Stimulated activated CD8-positive, alpha-beta memory T cell treated with anti-CD3 and anti-CD28 coated beads, Interleukin-15, amount 100 ng/mL, for 4 hours (primary cell): ENCODE measurements at regions not wholly inside any gene's neighbourhood (a gene's known extent, or its start where the extent isn't known, plus 50 kb on each side); places are given as distances from the start of the nearest gene placed in this dataset.

Experiments
- DNase-seq, 2 donors: peaks; one replicate each; pipeline ENCODE4 v3.0.0-alpha.2; 2020; ENCODE audit warnings: low read depth in 2 of 2

- DNase-seq = no peak
Measured at GRCh38 chr2:7812231-7812995, 869.4 kb upstream of the ID2 start.

GRCh38 chr2:7813541-7814292, 868.1 kb upstream of the ID2 start:
- no peak for DNase-seq

- DNase-seq = no peak
Measured at GRCh38 chr2:7815726-7816125, 866.1 kb upstream of the ID2 start.

- DNase-seq = no peak
Measured at GRCh38 chr2:7816233-7816632, 865.6 kb upstream of the ID2 start.

GRCh38 chr2:7816944-7817343, 864.9 kb upstream of the ID2 start:
- no peak for DNase-seq

DNA sequence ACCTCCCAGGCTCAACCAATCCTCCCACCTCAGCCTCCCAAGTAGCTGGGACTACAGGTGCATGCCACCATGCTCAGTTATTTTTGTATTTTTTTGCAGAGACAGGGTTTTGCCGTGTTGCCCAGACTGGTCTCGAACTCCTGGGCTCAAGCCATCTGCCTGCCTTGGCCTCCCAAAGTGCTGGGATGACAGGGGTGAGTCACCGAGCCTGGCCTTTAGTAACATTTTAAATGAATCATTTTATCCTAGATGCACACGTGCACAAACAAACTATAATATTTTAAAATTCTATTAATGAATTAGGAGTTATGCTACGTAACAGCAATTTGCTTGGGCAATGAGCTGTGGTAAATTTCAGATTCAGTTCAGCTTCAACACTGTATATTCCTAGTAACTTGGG, 862.5 kb upstream of the ID2 start:
- no peak for DNase-seq

DNA sequence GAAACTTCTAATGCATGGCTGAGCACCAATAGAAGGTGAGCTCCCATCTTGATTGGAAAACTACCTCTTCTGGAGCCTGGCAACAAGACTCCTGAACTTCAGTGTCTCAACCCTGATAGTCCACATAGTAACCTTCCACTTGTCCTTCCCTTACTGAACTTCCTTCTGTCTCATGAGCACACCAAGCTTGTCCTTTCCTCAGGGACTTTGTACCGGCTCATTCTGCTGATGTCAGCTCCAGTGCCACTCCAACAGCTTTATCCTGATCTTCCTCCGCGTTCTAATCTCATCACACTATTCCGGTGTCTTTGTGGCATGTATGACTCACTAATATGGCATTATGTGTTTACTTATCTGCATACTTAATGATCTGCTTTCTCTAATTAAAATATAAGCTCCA, 862.0 kb upstream of the ID2 start:
- no peak for DNase-seq

DNA sequence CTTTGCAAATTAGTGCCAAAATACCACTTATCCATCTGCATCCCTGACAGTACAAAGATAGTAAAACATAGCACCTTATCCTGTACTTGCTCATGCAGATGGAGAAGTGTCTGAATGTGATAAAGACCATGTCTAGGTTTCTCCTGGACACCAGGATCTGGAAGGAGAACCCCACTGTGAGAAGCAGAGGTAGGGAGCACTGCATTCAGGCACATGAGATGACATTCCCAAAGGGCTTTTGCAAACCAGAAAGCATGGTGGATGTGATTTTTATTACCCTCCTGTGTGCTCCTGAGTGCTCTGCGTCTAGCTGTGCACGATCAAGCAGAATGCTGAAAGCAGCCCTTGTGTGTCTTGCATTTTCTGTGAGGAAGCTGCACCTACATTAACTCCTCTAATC, 857.6 kb upstream of the ID2 start:
- DNase-seq = no peak

GRCh38 chr2:7825591-7826312, 856.1 kb upstream of the ID2 start:
- DNase-seq = no peak

- no peak for DNase-seq
Measured at GRCh38 chr2:7826656-7827055, 855.2 kb upstream of the ID2 start.

GRCh38 chr2:7829241-7829640, 852.6 kb upstream of the ID2 start:
- no peak for DNase-seq

DNA sequence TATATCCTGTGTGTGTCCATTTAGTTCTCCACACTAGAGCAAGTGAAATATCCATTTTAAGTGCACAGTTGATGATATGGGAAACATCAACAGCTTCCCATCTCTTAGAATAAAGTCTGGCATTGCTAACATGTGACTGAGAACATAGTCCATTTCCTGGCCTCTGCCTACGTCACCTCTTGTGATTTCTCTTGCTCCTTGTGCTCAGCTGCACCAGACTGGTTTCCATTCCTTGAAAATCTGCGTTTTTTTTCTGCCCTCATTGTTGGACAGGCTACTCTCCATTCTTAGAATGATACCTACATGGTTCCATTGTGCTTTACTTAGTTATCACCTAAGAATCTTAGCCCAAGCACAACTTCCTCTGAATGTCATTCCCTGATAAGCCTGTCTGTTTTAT, 851.2 kb upstream of the ID2 start:
- DNase-seq = no peak

DNA sequence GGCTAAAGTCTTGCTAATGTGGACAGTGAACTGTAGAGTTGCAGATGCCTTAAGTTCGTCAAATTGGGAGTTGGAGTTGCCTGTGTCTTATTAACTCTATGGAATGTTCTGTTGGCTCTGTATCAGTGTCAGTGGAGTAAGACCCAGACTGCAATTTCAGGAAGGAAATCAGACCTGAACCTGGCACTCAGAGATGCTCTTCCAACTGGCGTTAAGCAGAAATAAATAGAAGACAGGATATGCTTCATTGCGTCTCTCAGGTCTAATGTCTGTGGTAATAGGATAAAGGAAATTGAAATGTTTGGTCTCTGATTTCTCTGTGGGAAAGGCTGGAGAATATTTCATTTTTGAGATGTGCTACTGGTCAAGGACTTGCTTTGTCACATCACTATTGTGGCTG, 846.7 kb upstream of the ID2 start:
- no peak for DNase-seq

DNA sequence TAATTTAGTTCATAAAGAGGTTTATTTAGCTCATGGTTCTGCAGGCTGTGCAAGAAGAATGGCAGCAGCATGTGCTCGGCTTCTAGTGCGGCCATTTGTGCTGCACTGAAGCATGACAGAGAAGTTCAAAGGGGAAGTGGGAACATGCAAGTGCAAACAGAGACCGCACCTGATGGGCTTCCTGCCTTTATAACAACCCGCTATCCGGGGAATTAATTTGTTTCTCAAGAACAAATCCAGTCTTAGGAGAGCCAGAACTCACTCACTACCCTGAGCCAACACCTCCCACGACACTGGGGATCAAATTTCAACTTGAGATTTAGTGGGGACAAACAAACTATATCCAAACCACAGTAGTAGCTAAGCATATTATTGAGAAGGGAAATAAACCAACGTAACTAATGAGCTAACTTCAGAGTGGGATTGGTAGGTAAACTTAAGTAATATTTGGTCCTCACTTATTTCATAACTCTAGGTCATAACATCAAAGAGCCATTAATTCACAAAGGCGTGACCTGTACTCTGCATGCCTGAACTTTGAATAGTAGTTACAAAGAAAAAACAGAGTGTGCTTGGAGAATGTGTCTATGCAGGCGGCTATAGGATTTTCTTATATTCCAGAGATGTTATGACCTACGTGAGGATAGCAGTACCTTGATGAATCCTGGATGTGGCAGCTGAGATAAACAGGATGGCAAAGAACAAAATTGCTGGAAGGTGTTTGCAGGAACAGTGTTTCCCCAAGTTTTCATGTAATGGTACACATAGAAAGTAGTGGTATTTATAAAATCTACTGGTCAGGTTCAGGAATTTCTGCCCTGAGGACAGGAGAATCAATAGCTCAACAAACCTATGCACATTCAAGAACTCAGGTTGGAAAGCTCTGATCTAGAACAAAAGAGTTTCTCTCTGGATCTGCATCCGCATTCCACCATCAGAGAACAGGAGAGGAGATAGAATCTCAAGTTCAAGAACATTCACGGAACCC, 845.9 kb upstream of the ID2 start:
- DNase-seq = no peak

DNA sequence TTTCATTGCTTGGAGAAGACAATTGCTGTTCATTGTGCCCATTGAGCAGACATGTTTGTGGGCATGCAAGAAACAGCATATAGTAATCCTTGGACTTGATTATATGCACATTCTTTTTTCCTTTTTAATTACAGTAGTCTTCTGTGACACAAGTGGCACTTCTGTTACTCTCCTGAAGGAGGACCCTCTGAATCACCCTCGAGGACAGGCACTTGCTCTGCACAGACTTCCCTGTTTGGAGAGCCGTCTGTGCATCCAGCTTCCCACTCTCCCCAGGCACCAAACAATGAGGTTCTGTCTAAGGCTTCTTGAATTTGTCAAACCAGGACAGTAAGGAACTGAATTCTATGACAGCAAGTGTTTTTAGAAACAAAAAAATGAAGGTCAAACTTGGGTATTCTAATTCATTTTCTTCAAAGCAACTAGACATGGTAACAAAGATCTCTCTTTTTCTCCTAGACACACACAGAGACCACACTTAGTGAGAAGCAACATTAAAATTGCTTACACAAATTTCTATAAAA, 844.6 kb upstream of the ID2 start:
- no peak for DNase-seq

- no peak for DNase-seq
Measured at GRCh38 chr2:7838669-7839068, 843.2 kb upstream of the ID2 start.

DNA sequence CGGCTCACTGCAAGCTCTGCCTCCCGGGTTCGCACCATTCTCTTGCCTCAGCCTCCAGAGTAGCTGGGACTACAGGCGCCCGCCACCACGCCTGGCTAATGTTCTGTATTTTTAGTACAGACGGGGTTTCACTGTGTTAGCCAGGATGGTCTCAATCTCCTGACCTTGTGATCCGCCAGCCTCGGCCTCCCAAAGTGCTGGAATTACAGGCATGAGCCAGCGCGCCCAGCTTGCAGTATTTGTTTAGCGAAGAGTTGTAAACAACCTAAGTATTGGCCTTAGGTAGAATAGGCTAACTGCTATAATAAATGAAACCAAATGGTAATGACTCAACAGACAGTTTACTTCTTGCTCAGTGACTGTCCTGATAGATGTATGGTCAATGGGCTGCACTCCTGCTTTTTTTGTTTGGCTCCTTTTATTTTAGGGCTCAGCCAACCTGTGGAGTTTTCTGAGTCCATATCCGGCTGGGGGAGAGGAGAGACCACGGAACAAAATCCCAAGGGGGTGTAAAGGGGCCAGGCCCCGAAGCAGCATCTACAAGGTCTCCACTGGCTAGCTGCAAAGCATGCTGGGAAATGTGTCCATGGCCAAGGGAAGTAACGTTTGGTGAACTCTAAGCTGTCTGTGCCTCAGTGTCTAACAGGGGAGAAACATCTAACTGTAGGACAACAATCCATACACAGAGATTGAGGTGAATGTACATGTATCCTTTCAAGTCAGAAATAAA, 841.0 kb upstream of the ID2 start:
- no peak for DNase-seq

DNA sequence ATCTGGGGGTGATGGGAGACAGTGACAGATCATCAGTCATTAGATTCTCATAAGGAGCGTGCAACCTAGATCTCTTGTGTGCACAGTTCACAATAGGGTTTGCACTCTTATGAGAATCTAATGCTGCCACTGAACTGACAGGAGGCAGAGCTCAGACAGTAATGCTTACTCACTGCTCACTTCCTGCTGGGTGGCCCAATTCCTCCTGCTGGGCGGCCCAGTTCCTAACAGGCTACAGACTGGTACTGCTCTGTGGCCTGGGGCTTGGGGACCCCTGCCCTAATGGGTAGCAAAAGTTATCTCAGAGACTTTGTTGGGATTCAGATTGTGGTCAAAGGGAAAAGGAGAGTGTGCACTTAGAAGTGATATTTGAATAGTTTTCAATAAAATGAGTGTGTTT, 840.1 kb upstream of the ID2 start:
- DNase-seq = no peak

DNA sequence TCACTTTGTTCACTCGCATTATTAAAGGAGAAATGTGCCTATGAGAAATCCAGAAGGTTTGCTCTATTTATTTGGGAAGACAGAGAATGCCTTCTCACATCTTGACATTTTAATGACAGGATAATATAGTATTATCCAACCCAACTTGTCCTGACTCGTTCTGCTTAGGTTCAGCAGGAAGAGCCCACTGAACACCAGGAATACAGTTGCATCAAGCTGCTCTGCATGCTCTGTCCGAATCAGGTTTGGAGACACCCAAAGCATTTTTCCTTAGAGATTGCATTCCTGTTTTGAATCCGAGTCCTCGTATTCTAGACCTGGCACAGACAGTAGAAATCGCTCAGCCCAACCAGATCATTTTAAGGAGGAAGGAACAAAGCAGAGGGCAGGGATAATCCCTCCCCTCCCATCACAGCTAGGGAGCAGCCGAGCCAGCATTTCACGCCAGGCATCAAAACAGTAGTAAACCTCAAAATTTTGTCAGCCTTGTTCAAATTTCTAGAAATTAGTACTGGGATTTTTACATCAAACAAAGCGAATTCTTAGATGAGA, 837.4 kb upstream of the ID2 start:
- no peak for DNase-seq

DNA sequence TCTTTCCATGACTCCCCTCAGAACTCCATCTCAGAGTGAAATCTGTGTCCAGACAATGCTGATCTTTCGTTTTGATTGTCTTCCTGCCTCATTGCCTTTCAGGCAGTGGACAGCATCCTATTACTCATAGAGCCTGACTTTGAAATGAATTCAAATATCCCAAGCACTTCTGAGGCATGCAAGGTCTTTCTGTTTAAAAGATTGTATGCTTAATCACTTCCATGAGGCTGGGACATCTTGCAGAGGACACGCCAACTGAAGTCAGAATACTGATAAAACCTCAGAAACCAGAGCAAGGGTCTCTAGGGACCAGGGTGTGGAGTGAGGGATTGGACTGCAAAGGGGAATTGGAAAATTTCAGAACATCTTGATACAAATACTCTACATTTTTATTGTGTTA, 836.5 kb upstream of the ID2 start:
- DNase-seq = no peak
